Activated CD4-positive, alpha-beta T cell treated with anti-CD3 and anti-CD28 coated beads for 36 hours (primary cell): ENCODE measurements at regions not wholly inside any gene's neighbourhood (a gene's known extent, or its start where the extent isn't known, plus 50 kb on each side); places are given as distances from the start of the nearest gene placed in this dataset.

ENCODE experiments used
- ATAC-seq: fragments of 200-7000 bp; cut with Tn5 transposase; one replicate; pipeline ENCODE4 v1.10.0; 2021; ENCODE audit warnings: mild to moderate bottlenecking, moderate library complexity
- CTCF ChIA-PET: fragments of 350-600 bp; sonication (Branson Sonifier 250); formaldehyde crosslinking; loops from one replicate; lab custom pipeline; 2021; ENCODE audit warnings: antibody characterized with exemption; lab: Charles Lee
- POLR2A ChIA-PET: fragments of 350-600 bp; sonication (Branson Sonifier 250); formaldehyde crosslinking; loops from one replicate; lab custom pipeline; 2021; ENCODE audit warnings: antibody characterized with exemption, inconsistent platforms; lab: Charles Lee
- DNase-seq: peaks from one replicate; pipeline ENCODE4 v3.0.0-alpha.2; 2020
- H3K27ac Mint-ChIP-seq: one replicate; pipeline ENCODE4 v1.8.0; 2021; ENCODE audit warnings: mixed read lengths
- H3K27me3 Mint-ChIP-seq: one replicate; pipeline ENCODE4 v1.8.0; 2021; ENCODE audit warnings: mixed read lengths
- H3K36me3 Mint-ChIP-seq: one replicate; pipeline ENCODE4 v1.8.0; 2021; ENCODE audit warnings: low read depth, mixed read lengths
- H3K4me1 Mint-ChIP-seq: one replicate; pipeline ENCODE4 v1.8.0; 2021; ENCODE audit warnings: mixed read lengths
- H3K4me3 Mint-ChIP-seq: one replicate; pipeline ENCODE4 v1.8.0; 2021; ENCODE audit warnings: mild to moderate bottlenecking, moderate library complexity, mixed read lengths
- H3K9me3 Mint-ChIP-seq: one replicate; pipeline ENCODE4 v1.8.0; 2021; ENCODE audit warnings: low read depth, mixed read lengths
- intact Hi-C, 2 experiments: fragments of 100-400 bp; cut with DNase I in 1 of 2; cut with micrococcal nuclease in 1 of 2; formaldehyde crosslinking; loops; one replicate each; pipeline versions ENCODE4 v1.14.2 to v1.15.1; 2022 to 2024; cut with DNase I, micrococcal nuclease

DNA sequence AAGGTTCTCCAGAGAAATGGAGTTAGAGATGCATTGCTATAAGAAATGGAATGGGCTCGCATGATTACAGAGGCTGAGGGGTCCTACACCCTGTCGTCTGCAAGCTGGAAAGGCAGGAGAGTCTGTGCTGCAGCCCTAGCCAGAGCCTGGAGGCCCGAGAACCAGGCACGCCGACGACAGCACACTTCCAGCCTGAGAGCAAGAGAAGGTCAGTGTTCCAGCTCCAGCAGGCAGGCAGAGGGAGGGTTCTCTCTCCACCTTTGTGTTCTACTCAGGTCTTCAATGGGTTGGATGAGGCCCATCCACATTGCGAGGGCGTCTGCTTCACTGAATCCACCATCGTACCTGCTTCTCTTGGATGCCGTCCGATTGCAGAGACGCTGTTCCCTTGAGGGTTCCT is 177.6 kb upstream of the HDAC4 start:
- H3K4me3 Mint-ChIP-seq, result no peak overlapping the region
- H3K36me3 Mint-ChIP-seq, result no peaks in the 10 kb centered on the region
- H3K9me3 Mint-ChIP-seq, result no peaks in the 10 kb centered on the region
- no peak for DNase-seq
- H3K4me1 Mint-ChIP-seq, result peaks cover 7% of the 10 kb centered on the region
- POLR2A ChIA-PET, result no interaction called here
- H3K27me3 Mint-ChIP-seq, result no peaks in the 10 kb centered on the region
- CTCF ChIA-PET, result interaction anchor here (0.6 kb wide), 1 partner anchor 71 kb away, joined by 3 read pairs; no protein-coding TSS in a partner anchor
- no peak overlapping the region for H3K27ac Mint-ChIP-seq
- intact Hi-C loops, result no loop called here
- no peak for ATAC-seq

DNA sequence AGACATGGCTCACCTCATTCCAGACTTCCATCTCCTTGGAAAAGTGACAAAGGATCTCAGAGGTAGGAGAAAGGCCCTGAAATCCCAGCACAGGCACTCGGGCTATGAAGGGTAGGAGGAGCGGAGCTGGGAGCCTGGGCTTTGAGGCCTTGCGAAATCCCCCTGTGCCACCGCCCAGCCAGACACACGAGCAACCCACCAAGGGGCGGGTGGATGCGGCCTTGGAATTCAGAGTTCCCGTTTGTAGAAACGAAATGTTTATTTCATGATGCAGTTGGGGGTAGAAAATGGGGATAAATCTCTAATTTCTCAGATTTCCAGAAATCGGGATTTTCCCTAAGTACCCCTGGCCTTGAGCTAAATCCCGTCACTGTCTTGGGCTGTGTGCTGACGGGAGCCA is 177.1 kb upstream of the HDAC4 start:
- Mint-ChIP-seq H3K9me3 (no peaks in the 10 kb centered on the region), H3K27ac (no peak overlapping the region), H3K36me3 (no peaks in the 10 kb centered on the region), H3K4me3 (no peak overlapping the region), H3K27me3 (no peaks in the 10 kb centered on the region), H3K4me1 (peaks cover 7% of the 10 kb centered on the region)
- ATAC-seq (no peak), DNase-seq (no peak)
- POLR2A ChIA-PET, result no interaction called here
- intact Hi-C loops, result no loop called here
- CTCF ChIA-PET, result interaction anchor here (0.6 kb wide), 1 partner anchor 70 kb away, joined by 3 read pairs; no protein-coding TSS in a partner anchor

DNA sequence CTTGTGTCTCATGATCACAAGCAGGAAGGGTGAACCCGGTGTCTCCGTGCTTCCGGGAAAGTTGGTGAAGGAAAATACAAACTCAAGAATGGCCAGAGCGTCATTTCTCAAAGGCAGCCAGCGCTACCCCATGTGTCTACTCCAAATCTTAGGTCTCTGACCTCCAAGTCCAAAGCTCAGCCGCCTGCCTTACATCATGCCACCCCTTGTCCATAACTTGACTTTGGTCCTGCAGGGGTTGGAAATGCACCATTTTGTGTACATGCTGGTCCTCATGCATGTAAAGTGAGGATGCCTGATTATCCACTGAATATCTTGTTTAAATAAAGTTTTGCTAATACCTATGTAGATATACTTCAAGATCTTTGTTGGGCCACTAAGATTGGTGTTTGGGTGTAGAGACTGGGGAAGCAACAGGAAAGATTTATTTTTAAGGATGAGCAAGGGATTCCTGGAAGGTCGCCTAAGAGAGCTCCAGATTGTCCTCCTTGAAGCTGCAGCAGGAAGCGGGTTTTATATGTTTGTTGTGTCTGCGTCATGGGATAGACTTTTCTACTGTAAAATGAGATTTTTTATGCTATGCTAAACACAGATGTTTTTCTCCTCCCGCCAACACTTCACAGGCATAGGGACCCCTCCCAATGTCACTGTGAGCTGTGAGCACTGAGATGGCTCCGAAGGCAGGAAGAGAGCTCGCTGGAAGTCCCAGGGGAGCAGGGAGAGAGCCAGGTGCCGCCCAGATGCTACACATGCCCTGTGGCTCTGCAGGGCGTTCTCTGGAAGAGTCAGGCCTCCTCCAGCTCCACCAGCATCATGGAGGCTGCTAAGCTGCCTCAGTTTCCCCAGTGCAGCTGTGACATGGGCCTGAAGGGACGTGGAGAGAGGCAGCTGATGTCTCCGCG is 176.2 kb upstream of the HDAC4 start:
- ChIA-PET POLR2A (interaction anchor here (0.7 kb wide), 1 partner anchor 364 kb away, joined by 3 read pairs; no protein-coding TSS in a partner anchor), CTCF (no interaction called here)
- no peaks in the 10 kb centered on the region for H3K27me3 Mint-ChIP-seq
- intact Hi-C loops, result no loop called here
- DNase-seq (no peak), ATAC-seq (no peak)
- no peaks in the 10 kb centered on the region for H3K36me3 Mint-ChIP-seq
- no peaks in the 10 kb centered on the region for H3K9me3 Mint-ChIP-seq
- peaks cover 7% of the 10 kb centered on the region for H3K4me1 Mint-ChIP-seq
- H3K4me3 Mint-ChIP-seq, result no peak overlapping the region
- H3K27ac Mint-ChIP-seq, result no peak overlapping the region

DNA sequence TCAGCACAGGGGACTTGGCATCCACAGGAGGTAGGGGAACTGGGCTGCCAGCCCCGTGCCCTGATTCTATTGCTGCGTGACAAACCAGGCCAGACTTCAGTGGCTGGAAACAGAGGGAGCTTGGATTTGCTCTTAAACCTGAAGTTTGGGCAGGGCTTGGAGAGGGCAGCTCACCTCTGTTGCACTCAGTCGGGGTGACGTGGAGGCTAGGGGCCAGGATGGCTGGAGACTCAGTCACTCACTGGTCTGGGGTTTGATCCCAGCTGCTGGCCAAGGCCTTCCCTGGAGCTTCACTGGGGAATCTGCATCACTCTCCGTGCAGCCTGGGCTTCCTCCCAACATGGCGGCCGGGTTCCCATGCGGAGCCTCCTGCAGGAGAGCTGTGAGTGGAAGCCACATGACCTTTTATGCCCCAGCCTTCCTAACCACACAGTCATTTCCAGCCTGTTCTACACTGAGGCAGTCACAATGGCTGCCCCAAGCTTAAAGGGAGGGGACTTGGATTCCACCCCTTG is 175.2 kb upstream of the HDAC4 start:
- no peaks in the 10 kb centered on the region for H3K36me3 Mint-ChIP-seq

DNA sequence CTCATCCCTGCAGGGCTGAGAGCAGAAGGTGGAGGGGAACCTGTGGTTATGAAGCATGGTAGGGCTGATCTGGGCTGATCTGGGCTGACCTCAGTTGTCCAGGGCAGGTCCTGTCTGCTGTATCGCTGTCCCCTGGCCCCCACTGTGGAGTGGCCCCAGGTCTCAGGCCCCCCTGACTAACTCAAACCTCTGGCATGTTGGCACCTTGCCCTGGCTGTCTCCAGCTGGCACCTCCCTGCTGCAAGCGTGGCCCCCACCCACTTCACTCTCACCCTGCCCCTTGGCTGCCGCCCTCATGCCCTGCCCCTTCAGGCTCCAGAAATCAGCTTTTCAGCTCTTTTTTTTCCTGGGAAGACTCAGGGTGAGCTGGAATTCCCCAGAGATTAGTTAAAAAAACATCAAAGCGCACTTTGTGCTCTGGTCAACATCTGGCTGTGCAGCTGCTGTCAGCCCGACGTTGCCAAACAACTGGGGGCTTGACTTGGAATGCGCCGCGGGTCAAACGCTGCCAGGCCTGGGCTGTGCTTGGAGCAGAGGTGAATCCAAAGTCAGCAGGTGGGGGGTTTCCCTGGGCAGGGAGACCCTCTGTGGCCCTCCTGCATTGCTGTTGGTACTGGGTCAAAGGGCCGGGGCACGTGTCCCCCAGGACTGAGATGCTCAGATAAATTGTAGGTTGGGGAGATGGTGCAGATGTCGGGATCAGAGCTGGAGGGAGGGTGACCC is 173.8 kb upstream of the HDAC4 start:
- no peaks in the 10 kb centered on the region for H3K36me3 Mint-ChIP-seq
- CTCF ChIA-PET, result interaction anchor here (0.6 to 0.7 kb wide), 2 partner anchors 98 to 101 kb away, joined by 3 read pairs; no protein-coding TSS in a partner anchor
- no peak overlapping the region for H3K4me3 Mint-ChIP-seq
- ATAC-seq (no peak), DNase-seq (no peak)
- intact Hi-C loops, result no loop called here
- no peaks in the 10 kb centered on the region for H3K27me3 Mint-ChIP-seq
- no peaks in the 10 kb centered on the region for H3K9me3 Mint-ChIP-seq
- no peak overlapping the region for H3K27ac Mint-ChIP-seq
- peaks cover 5% of the 10 kb centered on the region for H3K4me1 Mint-ChIP-seq
- POLR2A ChIA-PET, result no interaction called here

More for the DNA sequence above, 175.2 kb upstream of the HDAC4 start:
- intact Hi-C loops, result no loop called here
- H3K27ac Mint-ChIP-seq, result no peak overlapping the region
- no peaks in the 10 kb centered on the region for H3K27me3 Mint-ChIP-seq
- no peak for DNase-seq
- POLR2A ChIA-PET, result no interaction called here
- ATAC-seq, result no peak
- CTCF ChIA-PET, result no interaction called here
- no peak overlapping the region for H3K4me3 Mint-ChIP-seq
- no peaks in the 10 kb centered on the region for H3K9me3 Mint-ChIP-seq
- peaks cover 7% of the 10 kb centered on the region for H3K4me1 Mint-ChIP-seq

DNA sequence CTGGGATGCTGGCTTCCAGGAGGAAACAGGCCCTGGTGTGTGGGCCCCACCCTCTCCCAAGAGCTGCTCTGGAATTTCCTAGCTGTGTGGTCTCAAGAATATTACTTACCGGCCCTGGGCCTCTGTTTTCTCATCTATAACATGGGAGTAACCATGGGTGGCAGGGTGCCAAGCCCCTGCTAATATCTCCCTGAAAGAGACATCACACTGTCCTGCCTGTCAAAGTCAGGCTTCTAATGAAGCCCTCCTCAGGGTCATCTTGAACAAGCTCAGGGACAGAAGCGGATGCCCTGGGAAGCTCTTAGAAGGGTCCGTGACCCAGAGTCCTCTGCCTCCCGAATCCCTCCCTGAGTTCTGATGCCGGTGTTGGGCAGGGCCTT is 173.2 kb upstream of the HDAC4 start:
- H3K27ac Mint-ChIP-seq, result no peak overlapping the region
- ATAC-seq (no peak), DNase-seq (no peak)
- peaks cover 3% of the 10 kb centered on the region for H3K4me1 Mint-ChIP-seq
- CTCF ChIA-PET, result interaction anchor here (0.6 kb wide), 1 partner anchor 98 kb away, joined by 3 read pairs; no protein-coding TSS in a partner anchor
- POLR2A ChIA-PET, result no interaction called here
- H3K36me3 Mint-ChIP-seq, result no peaks in the 10 kb centered on the region
- no peaks in the 10 kb centered on the region for H3K9me3 Mint-ChIP-seq
- intact Hi-C loops, result no loop called here
- no peak overlapping the region for H3K4me3 Mint-ChIP-seq
- H3K27me3 Mint-ChIP-seq, result no peaks in the 10 kb centered on the region

DNA sequence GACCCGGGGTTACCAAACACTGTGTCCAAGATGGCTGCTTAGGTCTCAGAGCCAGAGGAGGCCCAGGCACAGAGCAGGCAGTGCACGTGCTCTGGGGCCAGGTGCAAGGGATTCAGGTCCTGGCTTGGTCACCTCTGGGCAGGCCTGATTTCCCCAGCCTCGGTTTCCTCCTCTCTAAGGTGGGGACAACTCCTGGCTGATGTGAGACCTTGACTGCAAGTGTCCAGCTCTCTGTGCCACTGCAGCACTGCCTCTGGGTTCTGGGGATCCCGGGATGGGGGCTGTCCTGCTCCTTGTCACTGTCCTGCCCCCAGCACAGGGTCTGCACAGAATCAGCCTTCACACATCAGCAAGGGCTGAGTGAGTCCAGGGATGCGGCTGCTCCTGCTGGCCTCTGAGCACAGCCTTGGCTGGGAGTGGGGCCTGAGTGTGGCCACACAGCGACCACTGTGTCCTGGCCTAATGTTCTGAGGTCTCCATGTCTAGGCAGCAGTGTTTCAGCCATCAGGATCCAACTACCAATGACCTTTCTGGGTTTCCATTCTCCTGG is 170.2 kb upstream of the HDAC4 start:
- no peak for ATAC-seq
- Mint-ChIP-seq H3K4me3 (no peak overlapping the region), H3K27me3 (no peaks in the 10 kb centered on the region), H3K36me3 (no peaks in the 10 kb centered on the region), H3K27ac (no peak overlapping the region), H3K4me1 (peaks cover 3% of the 10 kb centered on the region), H3K9me3 (no peaks in the 10 kb centered on the region)
- DNase-seq, result no peak
- intact Hi-C loops, result no loop called here
- POLR2A ChIA-PET, result no interaction called here
- CTCF ChIA-PET, result no interaction called here

DNA sequence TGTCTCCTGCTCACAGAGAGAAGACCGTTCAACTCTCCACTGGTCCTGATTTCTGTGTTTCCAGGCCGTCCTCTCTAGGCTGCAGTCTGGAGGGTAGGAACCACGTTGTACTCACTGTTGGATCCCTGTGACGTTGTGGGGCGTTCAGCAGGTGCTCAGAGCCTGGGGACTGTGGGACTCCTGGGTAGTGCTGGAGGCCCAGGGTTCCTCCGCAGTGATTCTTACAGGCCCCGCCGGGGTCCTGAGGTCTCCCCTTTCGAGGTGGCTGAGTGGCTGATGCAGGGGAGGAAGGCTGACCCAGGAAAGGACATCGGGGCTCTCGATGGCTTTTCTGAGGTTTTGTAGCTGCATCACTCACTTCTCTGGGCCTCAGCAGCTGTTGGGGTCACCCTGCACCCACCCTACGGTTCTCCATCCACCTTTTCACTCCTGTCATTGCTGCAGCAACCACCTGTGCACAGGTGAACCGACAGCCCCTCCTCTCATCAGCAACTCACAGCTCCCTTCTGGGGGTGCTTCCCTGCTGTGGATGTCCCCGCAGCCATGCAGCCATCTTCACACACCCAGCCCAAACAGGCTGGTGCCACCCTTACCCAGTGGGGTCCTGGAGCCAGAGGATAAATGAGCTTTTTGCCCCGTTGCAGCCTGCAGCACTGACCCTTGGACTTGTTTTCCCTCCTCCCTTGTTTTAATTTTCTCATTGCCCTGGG is 169.6 kb upstream of the HDAC4 start:
- ChIA-PET POLR2A (interaction anchor here (0.5 kb wide), 1 partner anchor 324 kb away, joined by 4 read pairs; no protein-coding TSS in a partner anchor), CTCF (no interaction called here)
- H3K4me3 Mint-ChIP-seq, result no peak overlapping the region
- H3K36me3 Mint-ChIP-seq, result no peaks in the 10 kb centered on the region
- ATAC-seq (no peak), DNase-seq (no peak)
- intact Hi-C loops, result no loop called here
- H3K27ac Mint-ChIP-seq, result no peak overlapping the region
- H3K27me3 Mint-ChIP-seq, result no peaks in the 10 kb centered on the region
- H3K9me3 Mint-ChIP-seq, result no peaks in the 10 kb centered on the region
- peaks cover 3% of the 10 kb centered on the region for H3K4me1 Mint-ChIP-seq

DNA sequence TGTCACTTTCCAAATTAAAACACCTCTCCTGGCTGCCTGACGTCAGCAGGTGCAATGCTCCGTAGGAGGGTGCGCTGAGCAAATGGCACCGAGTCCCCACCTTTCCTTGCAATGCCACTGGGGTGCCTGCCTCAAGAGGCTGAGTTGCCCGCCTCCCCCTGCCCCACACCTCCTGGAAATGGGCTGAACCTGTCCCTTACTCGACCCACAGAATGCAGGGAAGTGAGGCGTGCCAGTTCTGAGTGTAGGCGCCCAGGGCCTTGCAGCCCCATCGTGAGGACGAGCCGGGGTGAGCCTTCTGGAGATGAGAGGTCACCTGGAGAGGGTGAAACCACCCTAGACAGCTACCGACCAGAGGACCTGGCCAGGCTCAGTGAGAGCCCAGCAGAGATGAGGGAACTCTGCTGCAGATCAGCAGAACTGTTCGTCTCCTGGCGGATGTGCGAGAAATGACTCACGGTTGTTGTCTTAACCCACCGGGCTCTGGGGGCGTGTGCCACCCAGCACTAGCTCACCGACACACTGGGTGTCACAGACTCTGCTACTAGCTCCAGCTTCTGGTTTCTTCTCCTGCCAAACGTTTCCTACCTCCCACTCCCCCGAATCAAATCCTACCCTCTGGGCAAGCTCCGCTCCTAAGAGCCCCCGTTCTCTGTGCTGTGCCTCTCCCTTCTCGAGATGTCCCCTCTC is 168.7 kb upstream of the HDAC4 start:
- H3K4me1 Mint-ChIP-seq, result peaks cover 3% of the 10 kb centered on the region

DNA sequence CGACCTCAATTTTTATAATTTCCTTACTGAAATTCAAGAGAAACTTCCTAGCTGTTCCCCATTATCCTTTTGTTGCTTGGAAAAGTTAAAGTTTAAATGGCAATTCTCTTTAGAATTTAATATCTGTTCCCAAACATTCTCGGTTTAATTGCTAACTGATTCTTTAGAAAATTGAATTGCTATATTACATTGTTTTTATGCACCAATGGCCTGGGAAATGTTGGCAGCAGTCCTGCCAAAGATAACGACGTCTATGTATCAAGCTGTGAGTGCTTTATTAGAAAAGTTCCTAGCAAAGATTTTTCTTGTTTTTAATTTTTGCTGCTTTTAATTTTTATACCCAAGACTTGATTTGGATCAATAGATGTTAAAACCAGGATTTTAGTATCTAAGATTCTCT is 167.8 kb upstream of the HDAC4 start:
- DNase-seq (no peak), ATAC-seq (no peak)
- Mint-ChIP-seq H3K27me3 (no peaks in the 10 kb centered on the region), H3K27ac (no peak overlapping the region), H3K4me1 (peaks cover 3% of the 10 kb centered on the region), H3K36me3 (no peaks in the 10 kb centered on the region), H3K4me3 (no peak overlapping the region), H3K9me3 (no peaks in the 10 kb centered on the region)
- CTCF ChIA-PET, result no interaction called here
- POLR2A ChIA-PET, result no interaction called here
- intact Hi-C loops, result no loop called here

More for the DNA sequence above, 168.7 kb upstream of the HDAC4 start:
- DNase-seq, result peak; percentile 44
- CTCF ChIA-PET, result no interaction called here
- Mint-ChIP-seq H3K4me3 (no peak overlapping the region), H3K27ac (no peak overlapping the region), H3K9me3 (no peaks in the 10 kb centered on the region), H3K27me3 (no peaks in the 10 kb centered on the region), H3K36me3 (no peaks in the 10 kb centered on the region)
- intact Hi-C loops, result no loop called here
- POLR2A ChIA-PET, result no interaction called here
- peak; percentile 81 for ATAC-seq
